Mesothelial cell of epicardium (in vitro differentiated cells): ENCODE measurements at regions not wholly inside any gene's neighbourhood (a gene's known extent, or its start where the extent isn't known, plus 50 kb on each side); places are given as distances from the start of the nearest gene placed in this dataset.

ENCODE experiments used
- DNase-seq, 2 experiments: peaks; one replicate each; pipeline ENCODE4 v3.0.0; 2021; ENCODE audit warnings: low spot score in 2 of 2; ENCODE audit not compliant: unreplicated experiment in 2 of 2
- H3K27ac Mint-ChIP-seq: 2 replicates; pipeline ENCODE4 v1.8.0; 2021; ENCODE audit warnings: mixed read lengths
- H3K27me3 Mint-ChIP-seq: 2 replicates; pipeline ENCODE4 v1.8.0; 2021; ENCODE audit warnings: low read depth, mixed read lengths
- H3K36me3 Mint-ChIP-seq: 2 replicates; pipeline ENCODE4 v1.8.0; 2021; ENCODE audit warnings: mixed read lengths
- H3K4me1 Mint-ChIP-seq: 2 replicates; pipeline ENCODE4 v1.8.0; 2021; ENCODE audit warnings: mixed read lengths
- H3K4me3 Mint-ChIP-seq: 2 replicates; pipeline ENCODE4 v1.8.0; 2021; ENCODE audit warnings: mild to moderate bottlenecking, moderate library complexity, mixed read lengths
- H3K9me3 Mint-ChIP-seq: 2 replicates; pipeline ENCODE4 v1.8.0; 2021; ENCODE audit warnings: mixed read lengths
- CTCF ChIP-seq: fragments of 200-600 bp; sonication (generic); IDR thresholded peaks from one replicate; pipeline ENCODE4 v1.5.0; 2021; ENCODE audit warnings: antibody characterized with exemption; ENCODE audit not compliant: unreplicated experiment

- H3K36me3 Mint-ChIP-seq, result no peaks in the 10 kb centered on the region
- H3K27me3 Mint-ChIP-seq, result peaks cover 6% of the 10 kb centered on the region
- H3K4me3 Mint-ChIP-seq, result no peak overlapping the region
- no peak for TF ChIP-seq CTCF
- DNase-seq, result no peak
- no peaks in the 10 kb centered on the region for H3K4me1 Mint-ChIP-seq
- peaks cover 6% of the 10 kb centered on the region for H3K9me3 Mint-ChIP-seq
- no peak overlapping the region for H3K27ac Mint-ChIP-seq
Observed at GRCh38 chr13:53379485-53379884, 350.9 kb downstream of the OLFM4 start.

- Mint-ChIP-seq H3K27me3 (peaks cover 10% of the 10 kb centered on the region), H3K36me3 (no peaks in the 10 kb centered on the region), H3K4me3 (no peak overlapping the region), H3K4me1 (no peaks in the 10 kb centered on the region), H3K9me3 (peaks cover 10% of the 10 kb centered on the region), H3K27ac (no peak overlapping the region)
- TF ChIP-seq CTCF, result no peak
- no peak for DNase-seq
Observed at GRCh38 chr13:53382008-53382407, 353.4 kb downstream of the OLFM4 start.

DNA sequence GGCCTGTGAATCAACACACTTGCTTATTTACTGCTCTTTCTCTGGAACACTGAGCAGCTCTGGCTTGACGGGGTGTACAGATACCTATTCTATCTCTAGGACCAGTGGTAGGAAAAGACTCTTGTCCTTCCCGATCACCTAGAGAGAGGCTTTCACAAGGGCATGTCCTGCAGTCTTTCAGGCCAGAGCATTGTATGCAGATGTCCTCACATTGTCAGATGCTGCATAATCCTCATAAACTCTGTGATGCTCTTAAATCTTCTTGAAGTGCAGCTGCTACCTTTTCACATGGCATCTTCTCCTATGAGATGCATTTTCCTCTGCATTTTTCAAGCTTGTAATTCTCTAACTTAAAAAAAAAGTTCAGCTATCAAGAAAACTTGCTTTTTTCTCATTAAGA, 369.4 kb downstream of the OLFM4 start:
- H3K36me3 Mint-ChIP-seq, result no peaks in the 10 kb centered on the region
- peaks cover 2% of the 10 kb centered on the region for H3K27me3 Mint-ChIP-seq
- no peak for DNase-seq
- no peak for TF ChIP-seq CTCF
- H3K27ac Mint-ChIP-seq, result no peak overlapping the region
- H3K4me1 Mint-ChIP-seq, result peaks cover 14% of the 10 kb centered on the region
- H3K9me3 Mint-ChIP-seq, result no peaks in the 10 kb centered on the region
- no peak overlapping the region for H3K4me3 Mint-ChIP-seq

DNA sequence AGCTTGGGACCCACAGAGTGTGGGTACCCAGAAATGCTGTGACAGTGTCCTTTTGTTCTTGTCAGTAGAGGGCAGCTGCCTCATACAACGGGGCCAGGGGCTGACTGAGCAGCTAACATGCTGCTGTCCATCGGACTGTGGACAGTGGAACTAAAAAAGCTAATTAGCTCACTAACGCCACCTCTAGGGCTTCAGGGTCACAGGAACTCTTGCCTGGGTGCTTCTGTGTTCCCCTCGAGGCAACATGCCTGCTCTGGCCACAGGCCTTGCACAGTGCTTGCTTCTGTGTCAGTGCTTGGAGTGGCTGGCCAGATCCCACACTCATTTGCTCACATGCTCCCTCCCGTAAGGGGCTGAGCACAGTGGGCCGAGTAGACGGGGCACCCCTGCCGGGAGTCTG, 377.0 kb downstream of the OLFM4 start:
- no peak for DNase-seq
- Mint-ChIP-seq H3K36me3 (no peaks in the 10 kb centered on the region), H3K27me3 (peaks cover 11% of the 10 kb centered on the region), H3K4me1 (peaks cover 4% of the 10 kb centered on the region), H3K9me3 (no peaks in the 10 kb centered on the region), H3K27ac (no peak overlapping the region), H3K4me3 (no peak overlapping the region)
- TF ChIP-seq CTCF, result no peak

DNA sequence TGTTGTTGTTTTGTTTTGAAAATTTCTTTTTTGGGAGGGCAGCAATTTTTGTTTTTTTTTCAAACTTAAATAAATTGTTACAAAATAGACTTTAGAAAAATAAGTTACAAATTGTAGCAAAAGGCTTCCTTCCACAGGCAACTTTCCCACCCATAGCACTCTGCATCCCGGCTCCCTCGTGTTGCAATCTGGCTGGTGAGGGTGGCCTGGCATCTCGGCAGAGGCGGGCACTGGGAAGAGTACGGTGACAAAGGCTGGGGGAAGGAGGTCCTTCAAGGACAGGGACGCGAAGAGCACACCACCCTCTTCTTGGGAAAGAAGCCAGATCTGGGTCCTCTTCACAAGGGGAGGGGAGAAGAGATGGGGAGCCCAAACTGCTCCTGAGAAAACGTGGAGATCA, 379.7 kb downstream of the OLFM4 start:
- Mint-ChIP-seq H3K27ac (no peak overlapping the region), H3K36me3 (no peaks in the 10 kb centered on the region), H3K4me3 (no peak overlapping the region), H3K9me3 (no peaks in the 10 kb centered on the region), H3K4me1 (peaks cover 23% of the 10 kb centered on the region), H3K27me3 (peaks cover 11% of the 10 kb centered on the region)
- TF ChIP-seq CTCF, result no peak
- no peak for DNase-seq
